HG02981 (cell line): ENCODE measurements at regions not wholly inside any gene's neighbourhood (a gene's known extent, or its start where the extent isn't known, plus 50 kb on each side); places are given as distances from the start of the nearest gene placed in this dataset.
"Not testable (repeated sequence)": the region's sequence is repeated elsewhere in the genome, so short reads cannot be mapped to it uniquely, and the experiment has no call there.

Experiments used
- ATAC-seq: cut with Tn5 transposase; IDR thresholded peaks from one replicate; pipeline ENCODE4 v1.9.1; 2021; ENCODE audit warnings: mild to moderate bottlenecking, moderate library complexity; ENCODE audit not compliant: unreplicated experiment

DNA sequence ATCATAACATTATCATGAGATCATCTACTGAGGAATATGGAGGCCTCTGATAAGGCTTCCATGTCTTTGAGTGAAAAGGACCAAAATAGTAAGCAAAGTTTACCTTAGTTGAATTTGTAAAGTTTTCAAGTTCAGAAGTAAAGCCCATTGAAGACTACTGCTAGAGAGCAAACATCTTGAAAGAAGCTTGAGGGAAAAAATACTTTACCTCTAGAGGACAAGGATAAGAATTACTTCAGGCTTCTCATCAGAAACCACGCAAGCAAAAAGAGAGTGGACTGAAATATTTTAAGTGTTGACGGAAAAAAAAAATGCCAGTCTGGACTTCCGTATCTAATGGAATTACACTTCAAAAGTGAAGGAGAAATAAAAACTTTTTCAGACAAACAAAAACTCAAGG, 114.3 kb downstream of the MPP7 start:
- ATAC-seq = no peak

DNA sequence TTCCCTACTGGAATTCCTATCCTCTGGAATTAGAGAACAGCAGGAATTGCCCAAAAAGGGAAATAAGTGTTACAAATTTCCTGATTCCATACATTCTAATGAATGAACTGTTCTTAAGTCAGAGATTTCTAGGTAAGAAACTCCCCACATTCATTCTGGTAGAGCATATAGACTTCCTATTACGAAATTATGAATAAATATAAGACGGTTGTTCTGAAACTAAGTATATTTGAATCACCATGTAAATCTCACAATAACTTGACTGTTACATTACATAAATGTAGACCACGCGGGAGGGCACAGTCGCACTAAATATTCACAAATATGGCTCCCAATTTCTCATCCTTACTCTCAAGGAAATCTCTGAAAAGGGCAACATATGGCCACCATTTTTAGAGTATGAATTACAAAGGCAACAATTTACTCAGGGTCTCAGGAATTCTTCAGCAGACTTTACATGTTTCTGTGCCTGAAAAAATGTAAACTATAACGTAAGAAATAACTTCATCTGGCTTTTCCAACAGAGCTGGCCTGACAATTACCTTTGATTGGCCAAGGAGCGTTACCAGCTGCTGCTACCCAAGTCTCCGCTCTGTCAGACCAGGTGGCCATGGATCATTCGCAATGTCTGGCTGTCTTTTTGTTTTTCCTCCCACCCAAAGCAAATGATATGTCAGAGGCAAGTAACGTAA, 115.8 kb downstream of the MPP7 start:
- ATAC-seq = no peak

DNA sequence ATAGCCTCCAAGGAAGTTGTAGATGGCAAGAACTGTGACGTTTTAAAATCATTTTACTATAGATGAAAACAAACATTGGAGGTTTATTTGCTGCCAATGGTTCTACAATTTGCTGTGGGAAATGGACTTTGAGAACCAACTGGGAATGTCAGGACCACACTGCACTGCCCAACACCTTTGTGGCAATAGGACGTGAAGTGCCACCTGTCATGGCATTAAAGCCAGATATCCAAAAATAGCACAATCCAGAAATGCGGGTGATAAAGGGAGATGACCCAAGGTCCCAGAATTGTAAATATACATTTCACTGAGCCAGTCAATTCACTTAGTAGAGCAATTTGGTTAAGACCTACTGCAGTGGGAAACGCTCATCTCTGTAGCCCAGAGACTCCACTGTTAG, 116.4 kb downstream of the MPP7 start:
- ATAC-seq = no peak

DNA sequence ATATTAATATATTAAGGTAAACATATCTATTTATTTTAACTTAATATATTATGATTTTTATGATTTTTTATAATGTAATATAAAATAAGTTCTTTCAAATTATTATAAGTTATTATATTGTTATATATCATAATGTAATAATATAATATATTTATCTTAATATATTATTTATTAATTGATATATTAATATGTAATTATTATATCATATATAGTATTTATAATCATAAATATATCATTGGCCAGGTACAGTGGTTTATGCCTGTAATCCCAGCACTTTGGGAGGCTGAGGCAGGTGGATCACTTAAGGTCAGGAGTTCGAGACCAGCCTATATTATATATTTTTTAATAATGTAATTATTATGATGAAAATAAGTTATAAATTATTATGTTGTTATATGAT, 118.1 kb downstream of the MPP7 start:
- ATAC-seq = no peak

DNA sequence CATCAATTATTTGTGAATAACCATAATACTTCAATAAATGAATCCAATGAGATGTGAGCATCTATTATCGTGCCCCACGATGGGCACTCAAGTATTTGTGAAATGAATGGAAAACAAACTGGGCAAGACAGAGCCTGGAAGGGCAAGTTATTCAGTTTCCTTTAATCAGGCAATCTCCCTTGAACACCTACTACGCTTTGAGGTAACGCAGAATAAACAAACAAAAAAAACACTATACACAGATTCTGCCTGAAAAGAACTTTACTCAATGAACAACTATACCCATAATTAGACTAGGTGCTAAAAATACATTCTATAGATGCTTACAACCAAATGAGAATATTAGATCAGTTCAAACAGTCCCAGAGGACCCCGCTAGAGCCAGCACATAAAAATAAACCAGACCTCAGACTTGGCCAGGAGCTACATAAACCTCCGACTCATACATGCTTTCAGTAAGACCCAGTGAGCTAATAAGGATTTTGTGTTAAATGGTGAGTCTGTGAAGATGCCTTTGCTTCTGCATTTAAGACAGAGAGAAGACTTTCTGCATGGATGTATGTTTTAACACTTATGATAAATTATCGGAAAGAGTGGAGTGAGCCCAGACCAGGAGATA, 121.3 kb downstream of the MPP7 start:
- ATAC-seq = no peak

DNA sequence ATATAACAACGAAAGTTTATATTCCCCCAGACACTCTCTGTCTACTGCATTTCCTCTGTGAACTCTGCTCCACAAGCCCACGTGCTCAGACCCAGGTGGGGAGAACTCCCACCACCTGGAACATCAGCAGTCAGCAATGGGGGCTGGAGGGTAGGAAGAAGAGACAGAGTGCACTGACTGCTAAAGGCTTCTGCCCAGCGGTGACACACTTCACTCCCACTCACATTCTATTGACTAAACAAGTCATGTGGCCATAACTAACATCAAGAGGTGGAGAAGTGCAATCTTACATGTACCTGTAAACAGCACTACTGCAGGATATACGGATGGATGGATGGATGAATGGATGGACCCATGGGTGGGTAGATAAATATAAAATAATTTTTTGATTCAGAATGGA, 122.2 kb downstream of the MPP7 start:
- ATAC-seq = no peak

DNA sequence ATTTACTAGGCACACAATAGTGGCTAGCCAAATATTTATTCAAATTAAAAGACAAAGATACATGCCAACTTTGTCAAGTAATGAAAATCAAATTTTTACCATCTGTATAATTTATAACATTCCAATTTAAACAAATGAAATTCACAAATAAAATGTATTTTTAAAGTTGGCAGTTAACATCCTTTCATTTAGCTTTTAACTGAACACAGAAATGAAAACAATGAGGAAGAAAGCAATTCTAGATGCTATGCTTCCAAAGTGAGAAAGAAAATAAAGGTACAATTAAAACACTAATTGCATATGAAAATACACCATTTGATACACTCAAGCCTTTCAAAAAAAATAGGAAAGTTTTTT, 123.1 kb downstream of the MPP7 start:
- no peak for ATAC-seq

DNA sequence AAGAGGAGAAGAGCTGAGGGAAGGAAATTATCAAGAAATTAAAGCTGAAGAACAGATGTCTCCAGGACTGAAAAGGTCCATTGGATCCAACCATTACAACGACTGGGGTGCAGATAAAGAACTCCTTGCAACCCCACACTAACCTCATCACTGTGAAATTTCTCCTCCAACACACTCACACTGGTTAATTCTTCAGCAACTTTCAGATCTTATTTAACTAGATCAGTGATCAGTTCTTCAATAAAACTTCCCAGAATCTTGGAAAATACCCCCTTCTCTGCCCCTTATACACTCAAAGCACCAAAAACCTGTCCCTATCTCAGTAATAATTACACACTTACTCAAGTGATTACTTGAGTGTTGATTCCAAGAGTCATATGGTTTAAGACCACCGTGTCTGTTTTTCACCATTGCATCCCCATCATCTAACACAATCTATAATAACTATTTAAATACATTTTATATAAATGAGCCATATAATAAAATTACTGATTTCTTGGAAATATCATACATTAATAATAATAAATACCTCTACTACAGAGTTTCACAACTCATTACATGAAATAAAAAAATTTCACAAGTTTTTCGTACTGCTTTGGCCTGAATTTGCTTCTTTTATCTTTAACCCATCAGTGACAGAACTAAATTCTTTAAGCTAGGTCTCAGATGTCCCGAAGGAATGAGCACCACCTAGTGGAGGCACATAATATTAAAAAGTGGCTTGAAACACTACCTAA, 123.7 kb downstream of the MPP7 start:
- ATAC-seq = peak; percentile 63

DNA sequence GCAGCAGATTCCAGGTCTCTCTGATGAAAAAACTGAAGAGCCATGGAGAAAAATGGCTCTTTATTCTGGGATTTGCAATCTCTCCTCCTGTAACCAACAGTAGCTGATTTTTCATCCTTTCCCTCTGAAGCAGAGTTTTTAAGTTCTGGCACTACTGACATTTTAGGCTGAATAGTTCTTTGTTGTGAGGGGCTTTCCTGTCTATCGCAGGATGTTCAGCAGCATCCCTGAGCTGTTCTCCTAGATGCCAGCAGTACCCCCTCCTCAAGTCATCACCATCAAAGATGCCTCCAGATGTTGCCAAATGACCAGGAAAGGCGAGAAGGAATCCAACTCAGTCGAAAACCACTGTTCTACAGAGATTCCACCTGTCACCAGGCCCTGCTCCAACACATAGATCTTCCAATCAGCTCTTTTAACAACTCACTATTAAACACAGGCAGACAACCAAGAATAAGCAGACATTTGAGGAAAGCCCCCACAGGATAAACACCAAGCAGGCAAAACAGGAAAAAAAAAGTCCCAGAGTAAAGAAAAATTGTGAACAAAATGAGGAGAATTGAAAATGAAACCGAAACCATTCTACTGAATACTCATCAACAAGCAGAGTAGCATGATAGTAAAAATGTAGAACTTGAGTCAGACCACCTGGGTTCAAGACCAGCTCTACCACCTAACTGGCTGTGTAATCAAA, 124.8 kb downstream of the MPP7 start:
- ATAC-seq = peak; percentile 63

DNA sequence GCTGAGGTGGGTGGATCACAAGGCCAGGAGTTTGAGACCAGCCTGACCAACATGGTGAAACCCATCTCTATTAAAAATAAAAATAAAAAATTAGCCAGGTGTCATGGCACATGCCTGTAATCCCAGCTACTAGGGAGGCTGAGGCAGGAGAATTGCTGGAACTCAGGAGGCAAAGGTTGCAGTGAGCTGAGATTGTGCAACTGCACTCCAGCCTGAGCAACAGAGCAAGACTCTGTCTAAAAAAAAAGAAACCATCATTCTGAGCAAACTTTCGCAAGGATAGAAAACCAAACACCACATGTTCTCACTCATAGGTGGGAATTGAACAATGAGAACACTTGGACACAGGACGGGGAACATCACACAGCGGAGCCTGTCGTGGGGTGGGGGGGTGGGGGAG, 126.4 kb downstream of the MPP7 start:
- ATAC-seq = not testable (repeated sequence)

DNA sequence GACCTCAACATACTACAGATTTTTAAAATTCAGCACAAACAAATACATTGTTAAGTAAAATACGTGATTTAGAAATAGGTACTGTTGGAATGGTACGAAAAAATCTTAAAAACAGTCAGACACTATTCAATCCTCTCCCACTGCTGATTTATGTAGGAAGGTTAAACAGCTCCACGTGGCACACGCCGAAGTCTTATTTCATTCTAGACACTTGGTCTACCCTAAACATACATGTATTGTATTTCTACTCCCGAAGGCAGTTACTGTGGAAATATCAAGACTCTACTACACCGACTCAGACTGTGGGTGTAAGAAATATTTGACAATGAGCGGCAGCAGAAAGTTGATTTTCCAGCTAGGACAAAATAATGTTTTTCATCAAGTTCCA, 130.6 kb downstream of the MPP7 start:
- no peak for ATAC-seq

DNA sequence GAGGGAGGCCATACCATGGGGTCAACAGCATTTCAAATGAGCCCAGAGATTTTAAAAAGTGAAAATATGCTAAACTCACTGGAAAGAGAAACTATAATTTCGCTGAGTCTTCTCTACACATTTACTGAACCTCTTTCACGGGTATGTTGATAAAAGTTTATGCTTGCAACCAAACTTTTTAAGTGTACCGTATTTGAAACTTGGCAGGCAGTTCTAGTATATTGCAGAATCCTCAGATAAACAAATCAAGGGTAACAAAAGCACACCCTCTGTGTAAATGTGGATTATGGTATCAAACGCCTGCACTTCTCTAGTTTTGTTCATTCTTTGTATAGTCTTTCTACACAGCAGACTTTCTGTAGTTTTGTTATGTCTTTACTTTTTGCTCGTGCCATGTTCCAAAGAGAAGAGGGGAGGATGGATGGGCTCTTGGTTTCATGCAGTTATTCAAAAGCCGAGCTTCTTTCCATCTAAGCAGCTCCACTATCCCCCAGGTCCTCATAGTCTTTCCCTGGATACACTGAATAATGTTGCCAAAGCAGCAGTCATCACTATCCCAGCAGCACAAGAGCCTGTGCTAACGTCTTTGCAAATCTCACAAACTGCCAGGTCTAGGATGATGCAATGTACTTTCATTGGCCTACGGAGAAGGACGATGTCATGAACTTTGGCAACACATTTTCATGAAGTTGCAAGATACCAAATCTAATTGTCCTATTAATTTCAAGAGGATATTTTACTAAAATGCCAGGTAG, 131.2 kb downstream of the MPP7 start:
- ATAC-seq = no peak

DNA sequence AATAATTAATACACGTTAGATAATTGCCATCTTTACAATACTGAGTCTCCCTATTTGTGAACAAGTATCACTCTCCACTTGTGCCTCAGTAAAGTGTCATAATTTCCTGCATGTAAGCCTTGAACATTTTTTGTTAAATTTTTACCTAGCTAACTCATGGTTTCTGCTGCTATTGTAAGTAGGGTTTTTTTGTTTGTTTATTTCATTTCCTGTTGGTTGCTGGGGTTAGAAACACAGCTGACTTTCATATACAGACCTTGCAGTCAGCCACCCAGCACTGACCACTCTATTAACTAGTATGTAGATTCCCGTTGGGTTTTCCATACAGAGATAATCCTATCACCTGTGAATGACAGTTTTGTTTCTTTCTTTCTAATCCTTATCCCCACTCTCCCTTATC, 133.3 kb downstream of the MPP7 start:
- peak; percentile 93 for ATAC-seq

DNA sequence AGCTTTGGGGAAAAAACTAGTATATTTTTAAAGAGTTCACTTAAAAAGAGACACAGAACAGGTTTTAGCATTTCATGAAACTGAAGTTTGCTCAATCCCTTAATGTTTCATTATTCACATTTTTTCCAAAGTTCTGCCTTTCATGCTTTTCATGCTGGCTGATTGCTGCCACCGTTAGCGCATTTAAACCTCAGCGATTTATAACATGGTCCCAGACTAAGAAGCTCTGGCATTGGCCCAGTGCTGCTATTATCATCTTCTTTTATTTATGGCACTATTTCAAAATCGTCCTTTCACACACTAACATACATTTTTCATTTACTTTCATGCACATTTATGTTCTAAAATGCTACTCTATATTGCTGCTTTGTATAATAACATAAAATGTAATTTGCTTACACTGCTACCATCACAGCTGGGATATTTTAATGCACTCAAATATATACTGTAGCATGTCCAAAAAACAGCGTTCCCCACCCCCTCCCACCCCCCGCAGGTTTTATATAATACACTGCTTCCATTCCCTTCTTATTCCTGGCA, 141.9 kb downstream of the MPP7 start:
- no peak for ATAC-seq

DNA sequence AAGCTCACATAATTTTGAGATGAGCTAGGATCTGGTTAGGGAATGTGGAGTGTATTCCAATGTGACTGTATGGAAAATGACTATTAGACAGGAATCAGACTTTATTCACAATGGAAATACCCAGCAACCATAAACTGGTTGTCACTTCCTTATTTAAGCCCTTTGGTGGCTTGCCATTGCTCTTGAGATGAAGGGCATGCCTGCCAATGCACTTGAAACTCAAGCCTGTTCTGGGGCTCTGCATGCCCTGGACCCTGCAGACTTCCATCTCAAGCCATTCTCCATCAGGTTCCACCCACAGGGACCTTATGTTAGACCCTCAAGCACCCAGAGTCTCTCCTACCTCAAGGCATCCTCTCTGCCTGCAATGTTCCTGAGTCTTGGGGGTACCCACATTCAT, 145.5 kb downstream of the MPP7 start:
- ATAC-seq = no peak

DNA sequence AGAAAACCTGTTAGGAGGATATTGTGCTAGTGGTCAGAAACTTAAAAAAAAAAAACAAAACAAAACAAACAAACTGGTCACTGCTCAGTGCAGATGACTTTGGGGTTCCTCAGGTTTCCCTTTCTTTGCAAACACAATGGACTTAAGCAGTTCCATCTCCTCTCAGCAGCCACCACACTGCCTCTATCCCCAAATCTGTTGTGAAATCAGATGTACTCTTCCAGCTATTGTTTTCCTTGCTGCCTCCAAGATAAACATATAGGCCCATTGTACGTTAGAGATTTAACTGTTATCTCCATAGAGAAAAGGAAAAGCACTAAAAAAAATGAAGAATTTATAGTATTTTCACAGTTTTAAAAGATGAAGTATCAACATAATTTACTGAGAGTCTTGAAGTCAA, 147.1 kb downstream of the MPP7 start:
- no peak for ATAC-seq

DNA sequence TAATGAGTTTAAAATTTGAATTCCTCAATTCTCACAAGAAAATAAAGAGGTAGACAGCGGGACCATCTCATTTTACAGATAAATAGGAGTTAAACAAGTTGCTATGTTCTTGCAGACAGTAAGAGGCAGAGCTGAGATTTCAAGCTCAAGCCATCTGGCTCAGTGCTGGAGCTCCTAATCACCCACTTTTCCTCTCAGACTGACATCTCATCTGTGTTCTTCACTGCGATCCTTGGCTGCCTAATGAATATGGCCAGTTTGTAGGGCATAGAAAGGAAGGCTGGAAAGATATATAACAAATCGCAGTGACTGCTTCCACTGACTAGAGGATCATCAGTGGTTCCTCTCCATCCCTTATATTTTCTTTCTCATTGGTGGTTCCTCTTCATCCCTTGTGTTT, 151.2 kb downstream of the MPP7 start:
- ATAC-seq = no peak

DNA sequence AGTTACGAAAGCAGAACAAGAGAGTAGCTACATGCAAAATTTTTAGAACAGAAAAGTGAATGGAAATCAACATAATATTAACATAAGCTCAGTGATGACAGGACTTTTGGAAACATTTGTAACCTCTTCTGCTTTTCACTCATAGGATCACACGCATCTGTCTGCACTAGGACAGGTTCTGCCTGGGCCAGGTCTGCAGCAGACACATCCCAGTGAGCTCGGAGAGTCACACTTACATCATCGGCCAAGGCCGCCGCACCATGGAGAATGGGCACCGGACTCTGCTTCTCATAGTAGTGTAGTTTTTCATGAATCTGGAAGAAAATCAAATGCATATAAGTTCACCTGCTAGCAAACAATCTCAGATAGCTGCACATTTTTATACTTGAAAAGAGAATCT, 150.9 kb upstream of the ODAD2 start:
- no peak for ATAC-seq

DNA sequence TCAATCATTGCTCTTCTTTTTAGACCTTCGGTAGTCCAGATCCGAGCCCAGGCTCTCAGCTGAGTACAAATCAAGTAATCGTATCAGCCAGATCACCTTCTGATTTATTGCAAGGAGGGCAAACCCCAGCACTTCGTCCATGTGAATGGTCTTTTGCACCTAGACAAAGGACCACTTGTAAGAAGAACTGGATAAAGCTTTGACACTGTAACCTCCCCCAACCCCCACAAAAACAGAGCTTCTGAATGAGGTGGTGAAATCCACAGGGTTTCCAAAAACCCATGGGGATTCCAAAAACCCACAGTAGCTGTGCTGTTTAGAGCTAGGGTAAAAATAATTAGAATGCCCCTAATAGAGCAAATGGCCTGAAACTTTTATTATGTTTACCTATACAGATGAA, 148.8 kb upstream of the ODAD2 start:
- no peak for ATAC-seq

DNA sequence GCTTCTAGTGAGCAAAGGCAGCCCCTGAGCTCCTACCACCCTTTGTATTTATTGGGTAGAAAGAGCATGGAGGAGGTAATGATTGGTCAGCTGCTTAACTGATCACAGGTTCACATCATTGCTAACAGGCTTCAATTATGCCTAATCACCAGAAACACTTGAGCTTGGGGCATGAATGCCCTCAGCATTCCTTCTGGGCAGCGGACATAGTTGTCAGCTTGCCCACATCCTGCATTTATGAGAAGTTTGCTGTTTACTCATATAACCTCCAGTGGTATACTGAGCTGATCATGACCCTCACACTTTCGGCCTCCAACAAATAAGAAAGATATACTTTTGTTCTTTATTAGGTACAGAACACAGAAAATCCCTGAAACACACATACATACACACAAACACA, 140.3 kb upstream of the ODAD2 start:
- ATAC-seq = no peak
